HepG2 (cell line): ENCODE measurements at regions not wholly inside any gene's neighbourhood (a gene's known extent, or its start where the extent isn't known, plus 50 kb on each side); places are given as distances from the start of the nearest gene placed in this dataset.

Source experiments
- ATAC-seq: fragments of 200-7000 bp; cut with Tn5 transposase; 3 replicates; pipeline ENCODE4 v1.9.1; 2020; ENCODE audit warnings: mild to moderate bottlenecking, moderate library complexity
- BruUV-seq: library from RNA; stranded (reverse); fragments of 400-500 nt; replicated peaks from 2 replicates; lab custom pipeline; 2021; lab: Mats Ljungman, UMichigan
- CTCF ChIA-PET: fragments of 300-600 bp; formaldehyde crosslinking; extraction: SDS; loops from one replicate; lab custom pipeline; 2021; ENCODE audit warnings: low total read pairs, inconsistent platforms, low intra/inter-chr PET ratio; lab: Yijun Ruan, JAX
- POLR2A ChIA-PET: fragments of 350-600 bp; sonication (Branson Sonifier 250); formaldehyde crosslinking; loops from one replicate; lab custom pipeline; 2020; ENCODE audit warnings: antibody characterized with exemption, inconsistent platforms; lab: Yijun Ruan, JAX
- DNase-seq: peaks from one replicate; pipeline ENCODE4 v3.0.0-alpha.2; 2015; ENCODE audit warnings: low spot score
- FAIRE-seq: peaks from 3 replicates; lab custom pipeline; 2011; peaks lifted over from hg19 to GRCh38; lab: Jason Lieb, UNC
- H2AFZ ChIP-seq: one replicate; pipeline ENCODE4 v1.6.1; 2011; ENCODE audit warnings: low read length, inconsistent platforms
- H3K27ac ChIP-seq: fragments of 300-600 bp; 3 replicates; pipeline ENCODE4 v1.8.0; 2011; ENCODE audit warnings: mixed run types, mild to moderate bottlenecking, mixed read lengths, low read length, inconsistent platforms; ENCODE audit not compliant: insufficient read depth; ENCODE audit errors: extremely low read length
- H3K27me3 ChIP-seq, 2 experiments: fragments of 200-600 bp in 1 of 2; 2 replicates in 1 of 2; 3 replicates in 1 of 2; pipeline versions ENCODE4 v1.6.0 to v1.8.0; 2011; ENCODE audit warnings: low read length in 2 of 2, mild to moderate bottlenecking in 2 of 2, moderate library complexity in 2 of 2, inconsistent platforms in 1 of 2; ENCODE audit not compliant: insufficient read depth in 2 of 2, control insufficient read depth in 1 of 2
- H3K36me3 ChIP-seq, 2 experiments: fragments of 200-600 bp in 1 of 2; replicated peaks in 1 of 2; 2 replicates in 1 of 2; 3 replicates in 1 of 2; pipeline versions ENCODE4 v1.5.1 to v1.8.0; 2011; ENCODE audit warnings: low read length in 2 of 2, inconsistent platforms in 1 of 2; ENCODE audit not compliant: insufficient read depth in 2 of 2, control insufficient read depth in 1 of 2
- H3K4me1 ChIP-seq: 2 replicates; pipeline ENCODE4 v1.5.1; 2012; ENCODE audit warnings: low read length, inconsistent platforms; ENCODE audit not compliant: insufficient read depth
- H3K4me2 ChIP-seq: 2 replicates; pipeline ENCODE4 v1.6.0; 2011; ENCODE audit warnings: low read depth, low read length, inconsistent platforms
- H3K4me3 ChIP-seq, 3 experiments: fragments of 200-600 bp in 1 of 3; sonication (generic), shearing (Covaris generic) in 1 of 3; replicated peaks in 1 of 3; 2 replicates each; pipeline ENCODE4 v1.5.1; 2011 to 2016; ENCODE audit warnings: low read length in 3 of 3, inconsistent platforms in 2 of 3, low read depth in 2 of 3, mild to moderate bottlenecking in 2 of 3, control low read depth in 1 of 3, mixed read lengths in 1 of 3; ENCODE audit not compliant: insufficient read depth in 1 of 3
- H3K79me2 ChIP-seq: one replicate; pipeline ENCODE4 v1.6.1; 2011; ENCODE audit warnings: low read length, inconsistent platforms; ENCODE audit not compliant: insufficient read depth
- H3K9ac ChIP-seq: 2 replicates; pipeline ENCODE4 v1.6.0; 2011; ENCODE audit warnings: mild to moderate bottlenecking, low read depth, low read length, inconsistent platforms; ENCODE audit not compliant: insufficient read depth
- H3K9me3 ChIP-seq: 2 replicates; pipeline ENCODE4 v1.5.1; 2012; ENCODE audit warnings: mild to moderate bottlenecking, low read length
- H4K20me1 ChIP-seq: 2 replicates; pipeline ENCODE4 v1.6.0; 2011; ENCODE audit warnings: inconsistent platforms, mild to moderate bottlenecking, low read length, moderate library complexity; ENCODE audit not compliant: insufficient read depth
- CCAR2 ChIP-seq: fragments of 200-400 bp; formaldehyde crosslinking; optimal IDR thresholded peaks from 2 replicates; pipeline ENCODE3; 2018; ENCODE audit warnings: low read depth, mild to moderate bottlenecking, low read length, moderate library complexity
- CEBPB ChIP-seq: IDR thresholded peaks from 2 replicates; pipeline ENCODE4 v1.6.1; 2011; ENCODE audit warnings: low read depth, low read length, improper control_type of control experiment, borderline replicate concordance
- GTF3A ChIP-seq: sonication (generic); formaldehyde crosslinking; conservative IDR thresholded peaks from 2 replicates; pipeline ENCODE4 v1.4.0; 2020; ENCODE audit warnings: mild to moderate bottlenecking, missing genetic modification reagents
- MTF1 ChIP-seq: sonication (generic); formaldehyde crosslinking; IDR thresholded peaks from 2 replicates; pipeline ENCODE4 v1.5.0; 2020; ENCODE audit warnings: missing genetic modification reagents
- RFX1 ChIP-seq: fragments of 450-650 bp; IDR thresholded peaks from 2 replicates; pipeline ENCODE4 v1.6.1; 2017
- RXRB ChIP-seq: IDR thresholded peaks from 2 replicates; pipeline ENCODE4 v1.6.1; 2016; ENCODE audit warnings: borderline replicate concordance, missing genetic modification reagents, missing compliant biosample characterization
- SIN3A ChIP-seq: IDR thresholded peaks from 2 replicates; pipeline ENCODE4 v1.6.1; 2011; ENCODE audit warnings: low read depth, mild to moderate bottlenecking, control low read depth, low read length, borderline replicate concordance
- SOX6 ChIP-seq, 2 experiments: fragments of 450-650 bp in 1 of 2; sonication (generic) in 1 of 2; formaldehyde crosslinking in 1 of 2; IDR thresholded peaks; 2 replicates each; pipeline versions ENCODE4 v1.4.0 to v1.6.1; 2017 to 2020; ENCODE audit warnings: antibody characterized with exemption in 1 of 2, mild to moderate bottlenecking in 1 of 2, missing genetic modification reagents in 1 of 2
- ZBTB7B ChIP-seq: sonication (generic); formaldehyde crosslinking; IDR thresholded peaks from 2 replicates; pipeline ENCODE4 v1.4.0; 2020; ENCODE audit warnings: missing genetic modification reagents
- ZNF484 ChIP-seq: sonication (generic); formaldehyde crosslinking; IDR thresholded peaks from 2 replicates; pipeline ENCODE4 v1.5.1; 2020; ENCODE audit warnings: mild to moderate bottlenecking, low read depth, missing genetic modification reagents, borderline replicate concordance
- ZNF749 ChIP-seq: sonication (generic); formaldehyde crosslinking; IDR thresholded peaks from 2 replicates; pipeline ENCODE4 v1.8.0; 2022; ENCODE audit warnings: mild to moderate bottlenecking, missing genetic modification reagents, moderate library complexity, borderline replicate concordance
- ZNF850 ChIP-seq: sonication (generic); formaldehyde crosslinking; conservative IDR thresholded peaks from 2 replicates; pipeline ENCODE4 v1.9.0; 2021; ENCODE audit warnings: mild to moderate bottlenecking, missing genetic modification reagents
- WGBS: methylation state at CpG from one replicate; pipeline ENCODE4 v1.1.6; 2017; ENCODE audit warnings: low lambda C conversion rate; 5-methylcytosine and 5-hydroxymethylcytosine counted together
- in situ Hi-C: cut with HindIII; loops from 2 replicates; pipeline ENCODE4 v1.10.0; 2017; ENCODE audit warnings: low pct_unique_long_range_greater_than_20kb; ENCODE audit not compliant: extremely low pct_ligation_motif_present
- intact Hi-C: fragments of 100-400 bp; cut with micrococcal nuclease; formaldehyde crosslinking; loops from one replicate; pipeline ENCODE4 v1.10.0; 2022; ENCODE audit not compliant: unreplicated experiment
- TF ChIP-seq, protein P1 (sequence below): IDR thresholded peaks from 2 replicates; pipeline ENCODE4 v1.6.1; 2016; ENCODE audit warnings: missing genetic modification reagents, missing compliant biosample characterization

DNA sequence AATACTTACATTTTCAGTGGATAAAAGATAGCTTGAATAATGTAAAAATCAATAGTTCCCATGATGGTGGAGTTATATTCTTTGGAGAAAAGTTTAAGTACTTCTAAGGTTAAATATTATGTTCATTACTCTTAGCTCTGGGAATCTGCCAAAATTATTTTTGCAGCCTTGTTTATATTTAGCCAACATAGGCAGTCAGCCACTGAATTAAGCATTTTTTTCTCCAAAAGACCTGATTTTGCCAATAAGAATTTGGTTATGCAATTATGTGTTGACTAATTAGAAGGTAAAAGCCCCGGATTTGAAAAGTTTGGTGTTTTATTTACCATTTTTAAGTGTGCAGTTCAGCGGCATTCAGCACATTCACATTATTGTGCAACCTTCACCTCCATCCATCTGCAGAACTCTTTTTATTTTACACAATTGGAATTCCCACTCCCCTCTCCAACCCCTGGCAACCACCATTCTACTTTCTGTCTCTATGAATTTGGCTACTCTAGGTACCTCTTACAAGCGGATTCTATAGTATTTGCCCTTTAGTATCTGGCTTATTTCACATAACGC, 90.1 kb upstream of the C1QTNF9B start:
- WGBS: 29% methylated on average over 4 of the region's 4 CpGs
- Histone ChIP-seq H3K9ac (no peak overlapping the region), H2AFZ (no peak overlapping the region), H3K4me1 (no peaks in the 10 kb centered on the region), H4K20me1 (no peaks in the 10 kb centered on the region), H3K27ac (no peak overlapping the region), H3K4me3 (no peak overlapping the region), H3K79me2 (no peaks in the 10 kb centered on the region), H3K36me3 (no peaks in the 10 kb centered on the region), H3K27me3 (peaks cover 0 to 25% of the 10 kb centered on the region in 2 experiments; a peak in 3 of 5 replicates), H3K4me2 (no peak overlapping the region), H3K9me3 (no peaks in the 10 kb centered on the region)
- TF ChIP-seq CEBPB (peak; percentile 44; the same call in 1 of the 2 replicates), SOX6 (IDR thresholded peaks at IDR 0.05) (no peak), SOX6 (CRISPR knock-in tag; IDR thresholded peaks at IDR 0.05) (no peak)
- in situ Hi-C loops: no loop called here
- DNase-seq (no peak), ATAC-seq (no peak), FAIRE-seq (no peak)
- ChIA-PET POLR2A (no interaction called here), CTCF (no interaction called here)
- BruUV-seq: no TSS peak
- intact Hi-C loops: no loop called here

DNA sequence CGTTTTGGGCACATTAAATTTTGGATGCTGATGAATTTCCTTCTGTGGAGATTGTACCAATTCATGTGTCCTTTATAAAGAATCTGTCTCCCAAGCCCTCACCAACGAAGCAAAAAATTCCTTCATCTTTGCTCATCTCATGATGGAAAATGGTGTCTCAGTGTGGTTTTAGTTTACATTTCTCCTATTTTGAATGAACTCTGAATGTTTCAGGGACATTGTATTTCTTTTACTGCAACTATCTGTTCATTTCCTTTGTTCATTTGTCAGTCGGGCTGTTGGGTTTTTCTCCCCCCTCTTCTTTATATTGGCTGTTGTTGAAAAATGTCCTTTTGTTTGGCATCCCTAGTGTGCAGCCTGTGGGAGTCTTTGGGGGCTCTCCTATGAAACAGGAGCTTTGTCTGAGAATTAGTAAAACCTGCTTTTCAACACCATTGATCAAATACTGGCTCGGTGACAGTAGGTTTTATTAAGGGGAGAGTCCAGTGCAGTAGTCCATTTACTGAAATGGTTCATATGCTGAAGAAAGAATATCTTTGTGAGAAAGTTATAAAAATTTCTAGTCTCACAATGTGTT, 91.3 kb upstream of the C1QTNF9B start:
- no peak for DNase-seq
- in situ Hi-C loops: no loop called here
- TF ChIP-seq GTF3A (CRISPR knock-in tag): no peak
- no peak for TF ChIP-seq MTF1 (CRISPR knock-in tag)
- TF ChIP-seq CCAR2: no peak
- TF ChIP-seq SIN3A: no peak
- no peak for TF ChIP-seq RFX1
- no peak for TF ChIP-seq ZNF749
- no peak for TF ChIP-seq ZNF850 (CRISPR knock-in tag)
- TF ChIP-seq ZNF484: no peak
- TF ChIP-seq, protein P1, sequence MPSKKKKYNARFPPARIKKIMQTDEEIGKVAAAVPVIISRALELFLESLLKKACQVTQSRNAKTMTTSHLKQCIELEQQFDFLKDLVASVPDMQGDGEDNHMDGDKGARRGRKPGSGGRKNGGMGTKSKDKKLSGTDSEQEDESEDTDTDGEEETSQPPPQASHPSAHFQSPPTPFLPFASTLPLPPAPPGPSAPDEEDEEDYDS (CRISPR knock-in tag): no peak
- no peak for TF ChIP-seq ZBTB7B
- no peak for TF ChIP-seq RXRB (CRISPR knock-in tag)

More for the DNA sequence above, 91.3 kb upstream of the C1QTNF9B start:
- peaks cover 0 to 20% of the 10 kb centered on the region in 2 experiments; a peak in 3 of 5 replicates for H3K27me3 ChIP-seq
- no peak overlapping the region for H3K27ac ChIP-seq
- no peaks in the 10 kb centered on the region for H3K36me3 ChIP-seq
- FAIRE-seq (no peak), ATAC-seq (no peak)
- no peak overlapping the region for H2AFZ ChIP-seq
- no TSS peak for BruUV-seq
- H3K79me2 ChIP-seq: no peaks in the 10 kb centered on the region
- H3K9me3 ChIP-seq: no peaks in the 10 kb centered on the region
- no peak overlapping the region for H3K9ac ChIP-seq
- ChIA-PET POLR2A (no interaction called here), CTCF (no interaction called here)
- H3K4me1 ChIP-seq: no peaks in the 10 kb centered on the region
- no peak overlapping the region for H3K4me3 ChIP-seq
- WGBS: 37% methylated on average over 4 of the region's 4 CpGs
- H4K20me1 ChIP-seq: no peaks in the 10 kb centered on the region
- intact Hi-C loops: no loop called here
- H3K4me2 ChIP-seq: no peak overlapping the region
